ENCODE measurements at regions not wholly inside any gene's neighbourhood (a gene's known extent, or its start where the extent isn't known, plus 50 kb on each side); places are given as distances from the start of the nearest gene placed in this dataset.

GRCh38 chr10:131667047-131667446 lies 233.8 kb upstream of the PPP2R2D start:
- Histone ChIP-seq H3K9me3 (peaks cover 0 to 20% (median 0%) of the 10 kb centered on the region in 4 donors), H3K4me1 (no peaks in the 10 kb centered on the region), H3K27ac (no peak overlapping the region), H3K4me3 (no peak overlapping the region), H3K36me3 (no peaks in the 10 kb centered on the region), H3K27me3 (no peaks in the 10 kb centered on the region)
- 73 to 74% methylated on average over 4 of the region's 4 CpGs for WGBS, 2 donors
- DNase-seq (ENCODE audit: low spot score in 2 of 2): no peak
- TF ChIP-seq EP300 (IDR thresholded peaks at IDR 0.05): no peak
- TF ChIP-seq POLR2A (IDR thresholded peaks at IDR 0.05): no peak
- TF ChIP-seq CTCF (IDR thresholded peaks at IDR 0.05): no peak

GRCh38 chr10:131667561-131667960 lies 233.2 kb upstream of the PPP2R2D start:
- no peak for DNase-seq (ENCODE audit: low spot score in 2 of 2)
- no peaks in the 10 kb centered on the region for H3K4me1 ChIP-seq
- no peak overlapping the region for H3K27ac ChIP-seq
- no peak overlapping the region for H3K4me3 ChIP-seq
- peaks cover 0 to 22% (median 0%) of the 10 kb centered on the region in 4 donors for H3K9me3 ChIP-seq
- H3K36me3 ChIP-seq: no peaks in the 10 kb centered on the region
- TF ChIP-seq CTCF (IDR thresholded peaks at IDR 0.05) (no peak), EP300 (IDR thresholded peaks at IDR 0.05) (no peak), POLR2A (IDR thresholded peaks at IDR 0.05) (no peak)
- H3K27me3 ChIP-seq: no peaks in the 10 kb centered on the region
- 85 to 86% methylated on average over 7 of the region's 7 CpGs for WGBS, 2 donors

GRCh38 chr10:131668903-131669302 lies 231.9 kb upstream of the PPP2R2D start:
- Histone ChIP-seq H3K9me3 (peaks cover 0 to 30% (median 0%) of the 10 kb centered on the region in 4 donors), H3K36me3 (no peaks in the 10 kb centered on the region), H3K4me3 (no peak overlapping the region), H3K27ac (no peak overlapping the region), H3K4me1 (no peaks in the 10 kb centered on the region), H3K27me3 (no peaks in the 10 kb centered on the region)
- WGBS, 2 donors: 51 to 54% methylated on average over 7 of the region's 7 CpGs
- no peak for DNase-seq (ENCODE audit: low spot score in 2 of 2)
- TF ChIP-seq CTCF (IDR thresholded peaks at IDR 0.05) (no peak), EP300 (IDR thresholded peaks at IDR 0.05) (no peak), POLR2A (IDR thresholded peaks at IDR 0.05) (no peak)

GRCh38 chr10:131669838-131670237 lies 231.0 kb upstream of the PPP2R2D start:
- no peak overlapping the region for H3K4me3 ChIP-seq
- WGBS, 2 donors: 93 to 95% methylated on average over 1 of the region's 1 CpG
- DNase-seq (ENCODE audit: low spot score in 2 of 2): no peak
- H3K27me3 ChIP-seq: no peaks in the 10 kb centered on the region
- no peak overlapping the region for H3K27ac ChIP-seq
- H3K9me3 ChIP-seq: peaks cover 0 to 33% (median 0%) of the 10 kb centered on the region in 4 donors
- no peaks in the 10 kb centered on the region for H3K36me3 ChIP-seq
- no peaks in the 10 kb centered on the region for H3K4me1 ChIP-seq
- no peak for TF ChIP-seq CTCF (IDR thresholded peaks at IDR 0.05)
- no peak for TF ChIP-seq EP300 (IDR thresholded peaks at IDR 0.05)
- no peak for TF ChIP-seq POLR2A (IDR thresholded peaks at IDR 0.05)

- Histone ChIP-seq H3K9me3 (peaks cover 0 to 33% (median 0%) of the 10 kb centered on the region in 4 donors), H3K27ac (no peak overlapping the region), H3K36me3 (no peaks in the 10 kb centered on the region), H3K4me3 (no peak overlapping the region), H3K4me1 (no peaks in the 10 kb centered on the region), H3K27me3 (no peaks in the 10 kb centered on the region)
- WGBS, 2 donors: 71 to 82% methylated on average over 3 to 5 of the region's 5 CpGs
- no peak for DNase-seq (ENCODE audit: low spot score in 2 of 2)
- no peak for TF ChIP-seq POLR2A (IDR thresholded peaks at IDR 0.05)
Measured at GRCh38 chr10:131670341-131670740, 230.5 kb upstream of the PPP2R2D start.

- no peak overlapping the region for H3K4me3 ChIP-seq
- H3K27ac ChIP-seq: no peak overlapping the region
- no peak for TF ChIP-seq CTCF (IDR thresholded peaks at IDR 0.05)
- TF ChIP-seq POLR2A (IDR thresholded peaks at IDR 0.05): no peak
- TF ChIP-seq EP300 (IDR thresholded peaks at IDR 0.05): no peak
- no peaks in the 10 kb centered on the region for H3K36me3 ChIP-seq
- peaks cover 0 to 47% (median 0%) of the 10 kb centered on the region in 4 donors for H3K9me3 ChIP-seq
- 86 to 90% methylated on average over 7 of the region's 7 CpGs for WGBS, 2 donors
- DNase-seq (ENCODE audit: low spot score in 2 of 2): no peak
- H3K4me1 ChIP-seq: no peaks in the 10 kb centered on the region
- H3K27me3 ChIP-seq: no peaks in the 10 kb centered on the region
Measured at GRCh38 chr10:131673396-131673795, 227.4 kb upstream of the PPP2R2D start.
